A172 (cell line): ENCODE measurements at regions not wholly inside any gene's neighbourhood (a gene's known extent, or its start where the extent isn't known, plus 50 kb on each side); places are given as distances from the start of the nearest gene placed in this dataset.

Source experiments
- DNase-seq: peaks from one replicate; pipeline ENCODE4 v3.0.0-alpha.2; 2015; ENCODE audit warnings: low spot score

DNA sequence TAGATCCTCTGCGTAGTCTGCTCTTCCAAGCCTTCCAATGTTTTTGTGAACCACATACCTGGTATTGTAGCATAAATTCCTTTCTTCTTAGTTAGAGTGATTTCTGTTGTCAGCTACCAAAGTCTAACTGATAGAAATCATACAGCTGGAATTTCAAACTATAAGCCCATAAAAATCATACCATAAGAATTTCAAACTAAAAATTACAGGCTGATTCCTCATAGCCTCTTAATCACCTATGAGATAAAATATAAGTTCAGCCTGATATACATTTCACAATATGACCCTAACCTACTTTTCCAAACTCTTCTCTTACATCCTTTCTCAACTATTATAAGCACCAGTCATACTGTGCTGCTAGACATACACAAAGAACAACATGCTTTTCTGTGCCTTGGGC lies 64.8 kb downstream of the PTHLH start:
- DNase-seq, result no peak

DNA sequence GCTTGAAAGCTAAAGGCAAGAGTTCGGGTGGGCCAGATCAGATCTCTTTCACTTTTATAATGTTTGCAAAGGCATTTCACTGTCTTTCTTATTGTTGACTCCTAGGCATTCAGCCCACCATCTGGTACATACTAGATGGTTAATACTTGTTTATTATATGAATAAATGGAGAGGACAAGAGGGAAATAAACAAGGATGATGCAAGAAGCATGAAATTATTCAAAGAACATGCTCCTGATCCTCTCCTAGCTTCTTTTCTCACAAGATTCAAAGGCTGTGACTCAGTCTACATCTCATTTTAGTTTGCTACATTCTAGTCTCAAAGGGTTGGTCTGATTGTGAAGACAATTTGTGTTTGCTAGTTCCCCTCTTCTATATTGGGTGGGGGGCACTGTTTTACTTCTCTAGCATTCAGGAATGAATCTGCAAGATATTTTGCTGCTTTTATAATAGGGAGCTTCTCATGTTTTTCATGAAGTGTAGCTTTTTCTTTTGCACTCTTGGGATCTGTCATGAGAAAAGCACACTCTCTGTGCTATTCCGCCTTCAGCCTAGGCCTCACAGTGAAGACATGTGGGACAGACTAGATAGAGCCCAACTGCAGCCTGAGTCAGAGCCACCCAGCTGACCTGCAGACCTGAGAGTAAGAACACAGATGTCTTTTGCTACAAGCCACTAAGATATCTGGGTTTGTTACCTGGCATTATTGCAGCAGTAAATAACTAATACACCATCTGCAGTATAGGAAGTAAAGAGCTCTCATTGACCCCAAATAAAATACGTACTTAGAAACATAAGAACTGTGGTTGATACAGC lies 65.7 kb downstream of the PTHLH start:
- DNase-seq, result no peak

DNA sequence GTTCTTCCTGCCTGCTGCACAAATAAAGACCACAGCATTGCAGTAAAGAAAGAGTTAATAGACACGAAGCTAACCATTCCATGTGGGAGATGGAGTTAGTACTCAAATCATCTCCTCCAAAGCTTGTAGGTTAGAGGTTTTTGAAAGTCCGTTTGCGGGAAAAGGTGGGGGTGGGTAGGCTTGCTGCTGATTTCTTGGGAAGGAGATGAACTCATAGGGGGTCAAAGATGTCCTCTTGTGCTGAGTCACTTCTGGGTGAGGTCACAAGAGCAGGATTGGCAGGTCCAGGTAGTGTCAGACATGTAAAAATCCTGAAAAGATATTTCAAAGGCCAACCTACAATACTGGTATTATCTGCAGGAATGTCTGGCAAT lies 66.4 kb downstream of the PTHLH start:
- DNase-seq, result no peak

DNA sequence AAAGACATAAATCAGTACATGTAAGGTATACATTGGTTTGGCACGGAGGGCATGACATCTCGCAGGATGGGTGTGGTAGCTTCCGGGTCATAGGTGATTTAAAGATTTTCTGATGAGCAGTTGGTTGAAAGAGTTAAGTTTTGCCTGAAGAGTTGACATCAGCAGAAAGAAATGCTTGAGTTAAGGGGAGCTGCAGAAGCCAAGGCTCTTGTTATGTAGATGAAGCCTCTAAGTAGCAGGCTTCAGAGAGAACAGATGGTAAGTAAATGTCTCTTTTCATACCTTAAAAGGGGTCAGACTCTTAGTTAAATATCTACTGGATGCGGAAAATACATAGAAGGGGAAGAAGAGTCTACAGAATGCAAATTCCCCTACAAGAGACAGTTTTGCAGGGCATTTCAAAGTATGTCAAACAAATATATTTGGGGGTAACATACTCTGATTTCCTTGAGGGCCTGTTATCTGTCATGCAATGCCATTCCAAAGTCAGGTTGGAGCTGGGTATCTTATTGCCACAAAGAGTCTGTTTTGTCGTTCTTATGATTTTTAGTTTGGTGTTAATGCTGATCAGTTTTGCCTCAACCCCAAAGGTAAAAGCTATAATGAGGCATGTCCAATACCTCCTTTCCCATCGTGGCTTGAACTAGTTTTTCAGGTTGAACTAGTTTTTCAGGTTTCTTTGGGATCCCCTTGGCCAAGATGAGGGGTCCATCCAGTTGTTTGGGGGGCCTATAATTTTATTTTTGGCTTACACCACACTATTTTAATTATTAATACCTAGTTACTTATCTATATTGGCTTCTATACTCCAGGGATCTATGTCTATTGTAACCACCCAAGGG lies 67.0 kb downstream of the PTHLH start:
- DNase-seq, result no peak

DNA sequence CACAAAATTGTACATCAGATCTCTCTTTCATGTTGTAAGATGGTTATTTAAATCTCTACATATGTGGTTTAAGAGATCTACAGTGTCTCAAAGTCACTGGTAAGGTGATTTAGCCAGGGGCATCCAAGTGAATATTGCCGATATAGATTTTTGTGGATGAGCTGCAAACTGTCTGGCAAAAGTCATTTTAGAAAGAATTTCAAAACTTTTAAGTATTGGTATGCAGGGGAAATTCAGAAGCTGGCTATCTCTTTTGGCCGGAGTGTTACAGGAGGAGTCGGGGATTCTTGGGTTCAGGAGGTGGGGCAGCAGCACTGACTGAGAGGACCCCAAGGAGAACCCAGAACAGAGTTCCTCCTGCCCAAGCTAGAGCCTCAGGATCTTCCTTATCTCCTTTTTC lies 69.9 kb downstream of the PTHLH start:
- DNase-seq, result no peak

DNA sequence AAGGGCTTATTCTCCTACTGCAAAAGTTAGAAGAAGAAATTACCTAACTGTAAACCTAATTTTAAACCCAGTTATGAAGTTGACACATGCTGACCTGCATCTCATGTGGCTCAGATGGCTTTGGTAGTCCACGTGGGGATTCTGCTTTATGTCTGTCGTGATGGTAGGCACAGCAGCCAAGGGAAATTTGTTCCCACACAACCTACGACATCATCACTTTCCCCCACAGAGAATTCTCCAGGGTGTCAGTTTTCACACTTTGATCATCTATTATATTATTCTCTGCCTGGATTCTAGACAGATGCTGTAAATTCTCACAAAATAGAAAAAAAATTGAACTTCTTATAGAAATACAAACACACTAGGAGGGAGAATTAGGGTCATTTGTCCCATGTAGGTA lies 70.6 kb downstream of the PTHLH start:
- DNase-seq, result no peak

DNA sequence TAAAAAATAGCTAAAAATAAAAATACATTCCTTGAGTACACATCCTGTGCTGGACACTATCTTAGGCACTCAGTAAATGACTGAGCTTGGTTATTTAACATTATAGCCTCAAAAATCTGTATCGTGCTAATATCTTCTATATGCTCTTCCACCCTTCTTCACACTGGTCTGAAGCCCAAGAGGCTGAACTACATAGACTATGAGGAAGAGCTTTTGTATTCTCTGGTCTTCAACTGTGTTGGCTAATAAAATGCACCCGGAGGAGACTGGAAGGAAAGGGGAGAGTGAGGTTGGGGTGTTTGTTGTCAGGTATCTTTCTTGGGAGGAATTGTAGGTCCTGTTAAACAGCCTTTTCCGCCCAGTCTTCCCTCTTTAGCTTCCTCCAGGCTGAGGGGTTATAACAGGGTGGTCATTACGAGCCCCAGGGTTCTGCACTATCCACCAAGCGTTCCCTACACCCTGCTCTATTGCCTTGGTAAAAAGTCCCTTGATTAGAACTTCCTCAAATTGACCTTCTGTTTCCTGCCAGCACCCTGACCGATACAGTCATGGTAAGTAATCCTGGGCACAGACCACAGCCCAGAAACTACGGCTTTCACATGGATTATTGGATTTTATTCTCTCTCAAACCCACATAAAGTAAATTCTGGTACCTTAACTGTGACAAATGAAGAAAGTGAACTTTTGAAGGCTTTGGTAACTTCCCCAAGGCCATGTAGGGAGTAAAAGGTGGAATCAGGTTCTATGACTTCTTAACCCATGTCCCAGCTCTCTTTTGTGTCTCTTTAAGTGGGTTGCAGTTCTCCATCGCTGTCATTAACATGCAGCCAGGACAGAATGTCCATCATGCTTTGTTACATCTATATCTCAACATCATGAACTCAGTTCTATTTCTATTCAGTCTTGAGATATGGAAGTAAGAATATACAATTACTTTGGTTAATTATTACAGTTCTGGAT lies 71.3 kb downstream of the PTHLH start:
- DNase-seq, result no peak

DNA sequence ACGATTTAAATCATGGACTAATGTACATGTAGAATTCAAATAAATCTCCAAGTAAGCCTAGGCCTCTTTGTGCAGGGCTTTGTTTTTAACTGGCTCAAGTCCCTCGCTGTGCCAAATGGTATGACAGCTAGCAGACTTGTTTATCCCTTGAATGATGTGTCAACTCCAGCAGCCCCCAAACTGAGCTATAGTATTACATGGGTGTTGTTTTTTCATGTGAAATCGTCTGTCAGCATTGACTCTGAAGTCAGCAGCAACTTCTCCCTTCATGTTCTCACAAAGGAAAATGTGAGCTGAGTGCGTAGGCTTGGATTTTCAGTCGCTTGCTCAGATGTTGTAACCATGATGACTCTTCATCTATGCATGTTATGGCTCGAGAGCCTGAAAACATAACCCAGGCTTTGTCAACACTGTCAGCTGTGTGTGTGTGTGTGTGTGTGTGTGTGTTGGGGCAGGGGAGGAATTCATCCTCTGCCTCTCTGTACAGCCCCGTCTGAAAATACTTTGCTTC lies 73.3 kb downstream of the PTHLH start:
- no peak for DNase-seq

DNA sequence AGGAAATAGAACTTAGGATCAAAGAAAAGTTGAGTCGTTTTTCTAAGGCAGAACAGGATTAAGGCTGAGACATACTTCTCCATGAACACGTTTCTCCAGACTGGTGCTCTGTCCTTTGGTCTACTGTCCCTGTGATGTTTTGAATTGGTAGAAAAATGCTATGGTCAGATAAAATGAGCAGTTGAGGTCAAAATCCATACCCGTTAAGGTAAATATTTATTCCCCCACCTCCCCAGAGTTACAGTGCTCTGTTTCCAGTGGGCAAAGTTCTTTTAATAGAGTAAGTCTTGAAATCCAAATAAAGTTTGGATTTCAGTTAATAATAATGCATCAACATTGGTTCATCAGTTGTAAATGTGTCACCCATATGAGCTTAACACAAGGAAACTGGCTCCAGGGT lies 74.5 kb downstream of the PTHLH start:
- DNase-seq, result no peak

DNA sequence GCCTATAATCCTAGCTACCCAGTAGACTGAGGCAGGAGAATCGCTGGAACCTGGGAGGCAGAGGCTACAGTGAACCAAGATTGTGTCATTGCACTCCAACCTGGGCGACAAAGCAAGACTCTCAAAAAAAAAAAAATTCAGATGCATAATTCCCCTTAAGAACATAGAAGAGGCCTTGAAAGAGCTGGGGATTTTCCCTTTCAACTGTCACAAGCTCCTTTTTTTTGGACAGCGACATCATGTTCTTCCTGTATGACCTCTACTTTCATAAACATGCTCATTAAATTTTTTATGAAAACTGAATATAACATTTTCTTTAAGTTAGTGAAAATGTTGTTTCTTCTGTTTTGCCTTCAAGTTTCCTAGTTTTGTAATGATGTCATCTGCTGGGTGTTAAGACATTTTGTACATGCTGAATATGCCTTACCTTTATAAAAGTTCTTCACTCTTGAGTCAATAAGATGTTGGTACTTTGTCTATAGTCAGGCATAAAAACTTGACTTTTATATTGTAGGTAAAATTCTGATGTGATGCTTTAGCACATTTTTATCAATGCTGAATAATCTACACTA lies 76.0 kb downstream of the PTHLH start:
- DNase-seq, result no peak

DNA sequence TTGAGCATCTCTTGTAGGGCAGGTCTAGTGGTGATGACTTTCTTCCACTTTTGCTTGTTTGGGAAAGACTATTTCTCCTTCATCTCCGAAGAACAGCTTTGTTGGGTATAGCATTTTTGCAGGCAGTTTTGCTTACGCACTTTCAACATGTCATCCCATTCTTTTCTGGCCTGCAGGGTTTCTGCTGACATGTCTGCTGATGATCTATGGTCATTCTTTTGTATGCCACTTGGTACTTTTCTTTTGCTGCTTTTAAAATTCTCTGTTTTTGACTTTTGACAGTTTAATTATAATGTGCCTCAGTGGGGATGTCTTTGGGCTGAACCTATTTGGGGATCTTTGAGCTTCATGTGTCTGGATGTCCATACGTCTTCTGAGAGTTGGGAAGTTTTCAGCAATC lies 78.2 kb downstream of the PTHLH start:
- DNase-seq, result no peak

DNA sequence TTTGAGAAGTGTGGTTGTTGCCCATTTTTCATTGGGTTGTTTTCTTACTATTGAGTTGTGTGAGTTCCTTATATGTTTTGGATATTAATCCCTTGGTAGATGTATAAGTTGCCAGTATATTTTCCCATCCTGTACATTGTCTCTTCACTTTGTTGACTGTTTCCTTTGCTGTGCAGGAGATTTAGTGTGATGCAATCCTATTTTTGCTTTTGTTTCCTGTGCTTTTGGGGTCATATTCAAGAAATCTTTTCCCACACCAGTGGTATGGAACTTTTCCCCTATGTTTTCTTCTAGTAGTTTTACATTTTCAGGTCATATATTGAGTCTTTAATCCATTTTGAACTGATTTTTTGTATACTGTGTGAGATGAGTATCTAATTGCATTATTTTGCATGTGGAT lies 92.8 kb downstream of the PTHLH start:
- DNase-seq, result no peak

DNA sequence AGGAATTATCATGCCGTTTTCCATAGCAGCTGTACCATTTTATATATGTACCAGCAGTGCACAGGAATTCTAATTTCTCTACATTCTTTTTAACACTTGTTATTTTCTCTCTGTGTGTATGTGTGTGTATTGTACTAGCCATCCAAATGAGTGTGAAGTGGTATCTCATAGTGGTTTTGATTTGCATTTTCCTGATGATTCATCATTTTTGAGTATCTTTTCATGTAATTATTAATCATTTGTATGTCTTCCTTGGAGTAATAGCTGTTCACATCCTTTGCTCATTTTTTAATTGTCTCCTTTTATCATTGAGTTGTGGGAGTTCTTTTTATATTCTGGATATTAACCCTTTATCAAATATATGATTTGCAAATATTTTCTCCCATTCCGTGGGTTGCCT lies 95.6 kb upstream of the MANSC4 start:
- no peak for DNase-seq

DNA sequence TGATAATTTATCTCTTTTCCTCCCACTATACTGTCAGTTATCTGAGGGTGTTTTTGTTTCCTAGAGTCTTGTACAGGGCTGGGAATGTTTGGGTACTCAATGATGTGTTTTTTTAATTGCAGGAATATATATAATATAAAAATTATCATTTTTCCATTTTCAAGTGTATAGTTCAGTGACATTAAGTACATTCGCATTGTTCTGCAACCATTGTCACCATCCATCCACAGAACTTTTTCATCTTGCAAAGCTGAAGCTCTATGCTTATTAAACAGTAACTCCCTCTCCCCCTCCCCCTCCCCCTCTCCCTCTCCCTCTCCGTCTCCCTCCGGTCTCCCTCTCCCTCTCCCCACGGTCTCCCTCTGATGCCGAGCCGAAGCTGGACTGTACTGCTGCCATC lies 93.0 kb upstream of the MANSC4 start:
- DNase-seq, result no peak

DNA sequence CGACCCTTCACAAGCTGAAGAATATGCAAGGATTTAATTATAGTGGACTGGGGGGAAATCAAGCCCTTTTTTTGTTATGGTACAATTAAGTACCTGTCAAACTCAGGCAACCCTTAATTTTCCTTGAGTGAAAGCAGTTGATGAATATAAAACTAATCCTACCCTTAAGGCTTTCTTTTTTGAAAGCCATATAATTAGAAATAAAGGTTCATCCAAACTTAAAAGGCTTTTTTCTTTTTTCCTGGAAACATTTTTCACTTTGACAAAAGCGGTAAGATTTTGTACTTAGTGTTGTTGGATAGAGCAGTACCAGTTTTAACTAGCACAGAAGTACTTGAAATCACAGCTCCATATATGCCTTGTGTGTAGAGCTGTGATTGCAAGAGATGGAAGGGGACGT lies 91.9 kb upstream of the MANSC4 start:
- DNase-seq, result no peak

DNA sequence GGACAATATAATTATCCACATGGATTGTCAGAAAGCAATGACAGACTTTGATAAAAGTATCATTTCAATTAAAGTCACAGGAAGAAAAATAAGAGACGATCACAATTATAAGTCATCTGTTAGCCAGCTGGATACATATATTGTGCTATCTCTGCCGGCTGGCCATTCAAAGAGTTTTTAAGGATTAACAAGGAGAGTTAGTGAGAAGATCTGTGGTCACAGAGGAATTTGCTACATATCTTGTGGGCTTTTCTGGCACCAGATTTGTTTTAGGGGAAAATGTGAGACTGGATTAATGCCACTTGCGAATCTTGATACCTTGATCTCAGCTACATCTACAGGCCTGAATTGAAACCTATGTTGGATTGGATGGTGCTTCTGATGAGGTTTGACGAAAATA lies 90.9 kb upstream of the MANSC4 start:
- peak; percentile 73 for DNase-seq

DNA sequence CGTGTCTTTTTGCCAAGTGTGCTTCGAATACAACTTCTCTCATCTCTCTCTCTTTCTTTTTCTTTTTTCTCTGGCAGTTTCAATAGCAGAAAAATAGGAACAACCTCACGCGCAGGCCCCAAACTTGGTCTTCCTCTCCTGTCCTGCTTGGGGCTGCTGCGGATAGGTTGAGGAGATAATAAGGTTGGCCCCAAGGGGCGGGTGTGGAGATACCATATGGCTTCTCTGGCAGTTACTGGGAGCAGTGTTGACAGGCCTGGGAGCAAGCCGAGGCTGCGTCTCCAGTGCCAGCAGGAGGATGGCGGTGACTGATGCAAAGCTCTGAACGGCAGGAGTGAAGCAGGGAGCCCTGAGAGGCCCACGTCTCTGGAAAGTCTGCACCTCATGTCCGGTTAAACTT lies 89.5 kb upstream of the MANSC4 start:
- DNase-seq, result no peak

DNA sequence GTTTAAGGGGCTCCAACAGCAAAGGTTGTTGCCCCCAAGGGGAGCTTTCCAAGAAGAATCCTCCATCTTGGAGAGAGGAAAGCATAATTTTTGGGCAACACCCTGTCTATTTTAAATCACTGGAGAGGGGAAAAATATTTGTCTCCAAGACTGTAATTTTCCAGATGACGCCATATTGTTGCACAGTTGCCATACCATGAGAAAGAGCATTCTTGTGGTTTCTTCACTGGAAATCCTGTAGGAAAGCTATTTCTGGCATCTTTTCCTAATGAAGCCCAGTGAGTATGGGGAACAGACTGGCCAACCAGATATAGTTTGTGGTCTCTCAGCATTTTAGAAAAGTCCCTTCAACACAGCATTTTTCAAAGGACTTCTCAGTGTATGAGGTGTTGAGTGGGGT lies 88.1 kb upstream of the MANSC4 start:
- peak; percentile 82 for DNase-seq

DNA sequence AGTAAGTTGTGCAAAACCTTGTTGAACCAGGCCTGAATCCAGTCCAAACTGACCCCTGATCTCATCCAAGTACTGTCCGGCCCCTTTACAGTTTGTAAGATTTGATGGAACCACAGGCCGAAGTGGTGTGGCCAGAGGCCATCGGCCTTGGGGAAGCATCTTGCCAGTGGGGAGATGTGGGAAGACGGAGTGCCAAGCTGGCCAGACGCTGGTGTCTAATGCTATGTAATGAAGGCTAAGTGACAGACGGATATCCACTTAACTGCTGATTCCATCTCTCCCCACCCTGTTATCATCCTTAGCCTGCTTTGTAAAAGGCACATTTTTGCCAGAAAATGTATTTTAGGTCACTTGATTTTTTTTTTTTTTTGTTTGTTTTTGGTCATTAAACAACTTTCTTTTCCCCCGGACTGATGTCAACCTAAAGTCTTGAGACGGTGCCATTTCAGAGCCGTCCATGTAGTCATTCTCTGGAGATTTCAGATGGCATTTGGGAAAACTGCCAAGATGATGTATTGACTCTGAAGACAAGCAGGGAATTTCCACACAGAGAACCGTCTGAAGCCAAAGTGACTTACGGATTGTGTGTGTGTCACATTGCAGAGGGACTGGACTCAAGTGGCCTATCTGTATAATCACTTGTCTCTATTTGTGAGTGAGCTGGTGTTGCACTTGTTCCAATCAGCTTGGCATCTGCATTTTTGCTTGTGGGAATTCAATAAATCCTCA lies 86.5 kb upstream of the MANSC4 start:
- DNase-seq, result peak; percentile 76

DNA sequence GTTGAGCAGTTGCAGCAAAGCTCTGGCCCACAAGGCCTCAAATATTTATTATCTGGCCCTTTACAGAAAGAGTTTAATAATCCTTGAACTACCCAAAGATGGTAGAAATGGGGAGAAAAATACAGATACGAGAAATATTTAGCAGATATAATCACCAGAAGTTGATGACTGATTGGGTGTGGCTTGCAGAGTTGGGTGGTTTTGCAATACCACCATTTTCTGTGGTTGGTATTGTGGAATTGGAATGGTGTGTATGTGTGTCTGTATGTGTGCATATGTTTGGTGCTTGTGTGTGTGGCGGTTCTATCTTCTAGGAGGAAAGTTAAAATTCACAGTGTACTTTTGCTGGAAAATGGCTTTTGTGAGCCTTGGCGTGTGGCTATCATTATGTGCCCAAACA lies 85.4 kb upstream of the MANSC4 start:
- no peak for DNase-seq

DNA sequence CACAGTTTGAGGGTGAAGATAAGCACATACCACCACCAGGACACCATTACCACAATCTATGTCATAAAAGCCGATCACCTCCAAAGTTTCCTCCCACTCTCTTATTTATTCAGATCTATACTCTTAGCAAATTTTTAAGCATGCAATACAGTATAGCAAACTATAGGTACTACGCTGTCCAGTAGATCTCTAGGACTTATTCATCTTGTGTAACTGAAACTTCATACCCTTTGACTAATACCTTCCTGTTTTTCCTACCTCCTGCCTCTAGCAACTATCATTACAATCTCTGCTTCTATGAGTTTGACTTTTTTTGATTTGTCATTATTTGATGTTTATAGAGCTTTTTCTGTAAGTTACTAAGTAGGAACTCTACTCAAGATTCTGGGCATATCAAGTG lies 84.5 kb upstream of the MANSC4 start:
- DNase-seq, result no peak
